ENCODE measurements at regions not wholly inside any gene's neighbourhood (a gene's known extent, or its start where the extent isn't known, plus 50 kb on each side); places are given as distances from the start of the nearest gene placed in this dataset.

GRCh38 chr15:61612111-61612510 is 383.0 kb upstream of the RORA start:
- no peak overlapping the region for H2AK5ac ChIP-seq (ENCODE audit: insufficient read length, low read length)
- no peak overlapping the region for H4K5ac ChIP-seq (ENCODE audit: insufficient read length, low read depth, low read length)
- H3K14ac ChIP-seq (ENCODE audit: insufficient read depth, low read length): no peak overlapping the region
- no peak overlapping the region for H2BK120ac ChIP-seq (ENCODE audit: low read depth, low read length, poor library complexity, severe bottlenecking)
- no peaks in the 10 kb centered on the region for H3K23me2 ChIP-seq (ENCODE audit: insufficient read length, low read depth, low read length, poor library complexity, severe bottlenecking)
- no peak overlapping the region for H3K56ac ChIP-seq (ENCODE audit: insufficient read length, low read depth, low read length)
- H3K9ac ChIP-seq (ENCODE audit: extremely low read depth, insufficient read length, low read length): no peak overlapping the region
- H3K4ac ChIP-seq (ENCODE audit: low read depth, low read length): no peak overlapping the region
- H3K9me3 ChIP-seq (ENCODE audit: control insufficient read depth, low read depth, low read length): no peaks in the 10 kb centered on the region
- no peak overlapping the region for H3K27ac ChIP-seq (ENCODE audit: insufficient read length, low read depth, low read length)
- H3K4me1 ChIP-seq (ENCODE audit: insufficient read depth, low read length): no peaks in the 10 kb centered on the region
- Mint-ChIP-seq H3K9me3 (peaks cover 3 to 7% of the 10 kb centered on the region in 2 experiments; a peak in 4 of 5 replicates), H3K4me1 (no peaks in the 10 kb centered on the region), H3K4me3 (no peak overlapping the region), H3K36me3 (ENCODE audit: insufficient read depth in 1 of 3, low read depth in 3 of 3) (no peaks in the 10 kb centered on the region), H3K27me3 (ENCODE audit: low read depth) (no peaks in the 10 kb centered on the region; the same call in 1 of the 2 replicates), H3K27ac (no peak overlapping the region)
- H3K23ac ChIP-seq (ENCODE audit: insufficient read length, low read depth, low read length): no peak overlapping the region
- no peaks in the 10 kb centered on the region for H3K79me2 ChIP-seq (ENCODE audit: insufficient read depth, low read length)
- H2BK12ac ChIP-seq (ENCODE audit: insufficient read length, low read depth, low read length): no peak overlapping the region
- no peak overlapping the region for H3K18ac ChIP-seq (ENCODE audit: insufficient read length, low read depth, low read length)
- no peak overlapping the region for H3T11ph ChIP-seq (ENCODE audit: low read length)
- no peak overlapping the region for H2AFZ ChIP-seq (ENCODE audit: low read length)
- H2BK5ac ChIP-seq (ENCODE audit: insufficient read length, low read length): no peak overlapping the region
- no peak overlapping the region for H4K91ac ChIP-seq (ENCODE audit: insufficient read length, low read depth, low read length)
- H3K27me3 ChIP-seq (ENCODE audit: insufficient read depth, low read length): no peaks in the 10 kb centered on the region
- no peaks in the 10 kb centered on the region for H3K79me1 ChIP-seq (ENCODE audit: insufficient read depth, low read depth, low read length, poor library complexity, severe bottlenecking)
- H4K8ac ChIP-seq (replicated peaks; ENCODE audit: insufficient read length, low read depth, low read length): no peak overlapping the region
- no peak overlapping the region for H2BK20ac ChIP-seq (ENCODE audit: low read depth, low read length, poor library complexity, severe bottlenecking)
- no peak for DNase-seq
- TF ChIP-seq CTCF (conservative IDR thresholded peaks at IDR 0.05): no peak
- no peak overlapping the region for H2BK15ac ChIP-seq (ENCODE audit: low read depth, low read length)
- no peaks in the 10 kb centered on the region for H4K20me1 ChIP-seq (ENCODE audit: control insufficient read depth, insufficient read depth, insufficient read length)
- no peak overlapping the region for H3K4me2 ChIP-seq (ENCODE audit: insufficient read depth, insufficient read length, low read length)
